Effector memory CD4-positive, alpha-beta T cell (primary cell): ENCODE measurements at regions not wholly inside any gene's neighbourhood (a gene's known extent, or its start where the extent isn't known, plus 50 kb on each side); places are given as distances from the start of the nearest gene placed in this dataset.

Experiments used
- DNase-seq, 3 donors: peaks; one replicate each; pipeline ENCODE4 v3.0.0-alpha.2; 2020
- H3K27ac ChIP-seq: 2 replicates; pipeline ENCODE4 v1.7.0; 2013; ENCODE audit warnings: mild to moderate bottlenecking, low read length, moderate library complexity; ENCODE audit not compliant: insufficient read depth, poor library complexity, severe bottlenecking
- H3K27me3 ChIP-seq: replicated peaks from 2 replicates; pipeline ENCODE4 v1.7.0; 2013; ENCODE audit warnings: mild to moderate bottlenecking, low read length; ENCODE audit not compliant: insufficient read depth, control insufficient read depth, poor library complexity, severe bottlenecking
- H3K36me3 ChIP-seq: 2 replicates; pipeline ENCODE4 v1.7.0; 2013; ENCODE audit warnings: mild to moderate bottlenecking, low read length, moderate library complexity; ENCODE audit not compliant: control insufficient read depth, insufficient read depth
- H3K4me1 ChIP-seq: 2 replicates; pipeline ENCODE4 v1.7.0; 2013; ENCODE audit warnings: low read length, mild to moderate bottlenecking; ENCODE audit not compliant: control insufficient read depth, insufficient read depth, poor library complexity, severe bottlenecking
- H3K4me3 ChIP-seq: 2 replicates; pipeline ENCODE4 v1.7.0; 2013; ENCODE audit warnings: low read length, low read depth, mild to moderate bottlenecking; ENCODE audit not compliant: insufficient read depth, poor library complexity, severe bottlenecking
- H3K9me3 ChIP-seq: 2 replicates; pipeline ENCODE4 v1.7.0; 2013; ENCODE audit warnings: mild to moderate bottlenecking, low read length, moderate library complexity; ENCODE audit not compliant: control insufficient read depth

DNA sequence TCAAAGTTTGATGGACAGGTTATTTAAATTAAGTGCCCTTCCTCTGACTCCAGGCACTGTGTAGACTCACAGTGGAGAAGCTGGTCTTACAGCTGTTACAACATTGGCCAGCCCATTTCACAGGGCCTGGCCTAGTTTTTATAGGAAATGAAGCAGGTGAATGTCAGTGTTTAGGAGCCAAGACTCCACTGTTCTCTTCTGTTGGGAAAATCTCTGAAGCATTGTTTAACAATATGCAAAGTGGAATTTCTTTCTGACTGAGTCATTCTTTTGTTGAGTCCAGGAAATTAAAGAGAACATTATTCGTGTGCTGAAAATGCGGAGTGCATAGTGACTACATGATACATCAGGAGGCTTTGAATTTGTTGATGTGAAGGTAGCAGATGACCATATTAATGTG is 64.7 kb downstream of the ARRDC4 start:
- no peak for DNase-seq
- H3K27ac ChIP-seq, result no peak overlapping the region

DNA sequence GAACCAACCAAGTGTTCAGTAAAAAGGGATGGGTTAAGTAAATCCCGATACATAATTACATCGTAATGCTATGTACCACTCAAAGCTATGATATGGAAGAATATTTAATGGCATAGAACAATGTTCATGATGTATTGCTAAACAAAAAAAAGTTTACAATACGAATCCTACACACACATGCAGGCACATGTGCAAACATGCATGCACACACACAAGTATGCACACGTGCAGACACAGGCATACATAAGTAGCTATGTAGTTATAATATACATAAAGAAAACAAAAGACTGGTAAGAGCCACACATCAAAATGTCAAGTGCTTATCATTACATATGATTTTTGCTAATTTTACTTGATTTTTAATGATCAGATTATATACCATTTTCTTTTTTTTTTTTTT is 74.2 kb downstream of the ARRDC4 start:
- no peaks in the 10 kb centered on the region for H3K27me3 ChIP-seq
- H3K9me3 ChIP-seq, result no peaks in the 10 kb centered on the region
- H3K27ac ChIP-seq, result no peak overlapping the region
- H3K4me1 ChIP-seq, result no peaks in the 10 kb centered on the region
- no peak for DNase-seq
- H3K36me3 ChIP-seq, result no peaks in the 10 kb centered on the region
- H3K4me3 ChIP-seq, result no peak overlapping the region

More for the DNA sequence above, 64.7 kb downstream of the ARRDC4 start:
- H3K27me3 ChIP-seq, result no peaks in the 10 kb centered on the region
- no peaks in the 10 kb centered on the region for H3K4me1 ChIP-seq
- H3K36me3 ChIP-seq, result no peaks in the 10 kb centered on the region
- H3K4me3 ChIP-seq, result no peak overlapping the region
- H3K9me3 ChIP-seq, result no peaks in the 10 kb centered on the region

DNA sequence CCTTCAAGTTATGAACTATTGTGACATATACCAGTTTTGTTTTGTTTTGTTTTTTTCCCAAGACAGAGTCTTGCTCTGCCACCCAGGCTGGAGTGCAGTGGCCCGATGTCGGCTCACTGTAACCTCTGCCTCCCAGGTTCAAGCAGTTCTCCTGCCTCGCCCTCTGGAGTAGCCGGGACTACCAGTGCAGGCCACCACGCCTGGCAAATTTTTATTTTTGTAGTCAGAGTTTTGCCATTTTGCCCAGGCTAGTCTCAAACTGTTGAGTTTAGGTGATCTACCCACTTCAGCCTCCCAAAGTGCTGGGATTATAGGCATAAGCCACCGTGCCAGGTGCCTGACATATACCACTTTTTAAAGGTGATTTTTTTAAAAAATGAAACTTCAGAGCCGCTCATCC is 74.6 kb downstream of the ARRDC4 start:
- no peak for DNase-seq
- Histone ChIP-seq H3K9me3 (no peaks in the 10 kb centered on the region), H3K27ac (no peak overlapping the region)

DNA sequence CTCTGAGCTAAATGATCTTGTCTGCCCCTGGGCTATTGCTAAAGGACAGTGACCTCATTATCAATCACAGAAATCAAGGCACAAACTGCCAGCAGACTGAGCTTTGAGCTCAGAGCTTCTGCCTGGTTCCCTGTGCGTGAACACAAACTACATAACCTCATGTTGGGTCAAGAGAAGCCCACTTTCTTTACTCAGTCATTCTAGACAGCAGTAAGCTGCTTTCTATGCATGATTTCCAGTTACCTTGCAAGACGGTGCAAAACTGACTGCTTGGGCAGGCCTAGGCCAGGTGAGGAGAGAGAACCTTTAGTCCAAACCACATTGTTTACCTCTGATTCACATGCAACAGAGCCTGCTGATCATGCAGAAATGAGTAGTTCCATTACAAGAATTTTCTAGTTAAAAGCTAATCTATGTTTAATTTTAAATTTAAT is 75.1 kb downstream of the ARRDC4 start:
- no peak overlapping the region for H3K27ac ChIP-seq
- no peaks in the 10 kb centered on the region for H3K4me1 ChIP-seq
- H3K9me3 ChIP-seq, result no peaks in the 10 kb centered on the region
- no peaks in the 10 kb centered on the region for H3K36me3 ChIP-seq
- H3K4me3 ChIP-seq, result no peak overlapping the region
- H3K27me3 ChIP-seq, result no peaks in the 10 kb centered on the region
- no peak for DNase-seq

More for the DNA sequence above, 74.6 kb downstream of the ARRDC4 start:
- Histone ChIP-seq H3K36me3 (no peaks in the 10 kb centered on the region), H3K27me3 (no peaks in the 10 kb centered on the region), H3K4me3 (no peak overlapping the region), H3K4me1 (no peaks in the 10 kb centered on the region)

DNA sequence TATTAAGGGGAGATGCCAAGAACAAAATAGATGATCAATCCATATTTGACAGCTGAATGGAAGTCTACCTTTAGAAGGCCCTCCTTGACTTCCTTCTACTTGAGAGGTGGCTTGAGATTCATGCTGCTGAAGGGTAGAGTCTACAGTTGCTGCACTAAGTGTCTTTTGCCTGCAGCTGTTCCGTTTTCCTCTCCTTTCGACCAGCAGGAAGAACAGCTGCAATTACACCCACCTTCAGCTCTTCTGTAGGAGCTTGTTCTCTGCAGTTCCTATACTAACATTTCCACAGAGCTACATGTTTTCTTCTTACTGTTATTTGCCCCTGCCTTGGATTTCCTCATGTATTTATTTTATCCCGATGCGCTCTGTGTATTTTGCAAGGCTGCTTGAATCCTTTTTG is 79.1 kb downstream of the ARRDC4 start:
- H3K4me3 ChIP-seq, result no peak overlapping the region
- no peak overlapping the region for H3K27ac ChIP-seq
- H3K27me3 ChIP-seq, result no peaks in the 10 kb centered on the region
- no peaks in the 10 kb centered on the region for H3K4me1 ChIP-seq
- no peak for DNase-seq
- H3K9me3 ChIP-seq, result no peaks in the 10 kb centered on the region
- no peaks in the 10 kb centered on the region for H3K36me3 ChIP-seq

DNA sequence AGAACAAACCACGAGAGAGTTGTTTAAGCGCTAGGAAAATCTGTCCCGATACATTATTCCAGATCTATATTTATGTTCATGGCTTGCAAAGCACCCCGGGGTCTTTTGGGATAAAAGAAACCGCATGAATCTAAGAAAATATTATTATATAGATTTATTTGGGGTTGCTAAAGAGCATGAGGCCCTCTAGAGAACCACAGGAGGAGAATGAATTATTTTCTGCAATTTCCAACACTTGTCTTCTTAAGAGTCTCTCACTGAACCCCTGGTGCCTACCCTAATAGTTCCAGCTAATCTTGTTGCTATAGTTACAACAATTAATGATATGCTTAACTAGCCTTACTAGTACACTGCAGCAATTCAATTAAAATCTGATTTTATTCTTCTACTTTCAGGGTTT is 79.6 kb downstream of the ARRDC4 start:
- Histone ChIP-seq H3K27ac (no peak overlapping the region), H3K36me3 (no peaks in the 10 kb centered on the region), H3K9me3 (no peaks in the 10 kb centered on the region), H3K4me3 (no peak overlapping the region), H3K27me3 (no peaks in the 10 kb centered on the region), H3K4me1 (no peaks in the 10 kb centered on the region)
- no peak for DNase-seq

DNA sequence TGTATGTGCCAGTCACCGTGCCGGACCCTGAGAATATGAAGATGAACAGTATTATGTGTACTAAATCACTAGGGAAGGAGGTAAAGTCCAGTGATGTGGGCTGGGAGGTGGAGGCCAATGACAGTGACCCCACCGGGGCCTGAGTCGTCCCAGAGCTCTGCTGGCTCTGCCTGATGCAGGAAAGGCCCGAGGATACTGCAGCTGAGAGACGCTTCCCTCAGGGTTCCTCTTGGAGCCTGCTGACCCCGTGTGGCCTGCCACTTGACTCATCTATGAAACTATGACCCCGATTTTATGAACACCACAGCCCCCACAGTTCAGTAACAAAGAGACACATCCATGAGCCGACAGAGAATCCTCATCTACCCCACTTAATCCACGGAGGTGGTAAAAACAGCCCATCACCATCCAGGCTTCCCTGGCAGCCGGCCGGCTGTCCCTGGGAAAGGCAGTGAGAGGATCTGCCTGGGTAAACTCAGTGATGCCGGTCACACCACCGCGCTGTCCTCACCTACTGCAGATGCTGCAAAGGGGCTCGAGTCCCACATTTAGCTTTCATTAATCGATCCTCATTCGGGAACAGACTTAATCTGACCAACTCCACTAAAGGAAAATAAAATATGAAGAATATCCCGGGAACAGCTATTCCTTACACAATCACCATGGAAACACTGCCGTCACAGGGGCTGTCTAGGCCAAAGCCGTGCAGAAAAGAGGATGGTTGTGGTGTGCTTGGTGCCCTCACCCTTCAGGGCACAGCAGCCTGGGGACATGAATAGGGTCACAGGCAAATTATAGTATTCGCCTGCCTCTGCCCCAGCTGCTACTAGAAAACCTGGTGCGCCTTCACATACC is 82.9 kb downstream of the ARRDC4 start:
- Histone ChIP-seq H3K4me3 (no peak overlapping the region), H3K9me3 (no peaks in the 10 kb centered on the region), H3K27ac (no peak overlapping the region), H3K4me1 (no peaks in the 10 kb centered on the region), H3K27me3 (no peaks in the 10 kb centered on the region), H3K36me3 (no peaks in the 10 kb centered on the region)
- DNase-seq, result no peak

DNA sequence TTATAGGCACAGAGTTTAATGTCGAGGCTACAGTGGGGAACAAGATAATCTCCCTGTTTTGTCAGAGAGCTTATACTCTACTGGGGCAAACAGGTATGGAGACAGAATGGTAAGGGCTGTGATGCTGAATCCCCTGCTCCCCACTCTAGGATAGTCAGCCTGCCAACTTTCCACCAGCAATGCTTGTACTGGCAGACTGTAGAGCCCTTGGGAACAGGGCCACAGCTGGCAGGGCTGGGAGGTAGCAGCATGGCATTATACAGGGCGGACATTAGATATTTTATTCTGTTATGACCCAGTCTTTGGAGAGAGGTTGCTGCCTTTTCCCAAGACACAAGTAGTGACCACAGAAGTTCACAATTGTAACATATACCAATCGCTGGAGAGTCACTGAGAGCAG is 91.2 kb downstream of the ARRDC4 start:
- no peak overlapping the region for H3K27ac ChIP-seq
- no peak for DNase-seq
- H3K9me3 ChIP-seq, result no peaks in the 10 kb centered on the region
- no peaks in the 10 kb centered on the region for H3K27me3 ChIP-seq
- H3K36me3 ChIP-seq, result no peaks in the 10 kb centered on the region
- H3K4me1 ChIP-seq, result no peaks in the 10 kb centered on the region
- no peak overlapping the region for H3K4me3 ChIP-seq

DNA sequence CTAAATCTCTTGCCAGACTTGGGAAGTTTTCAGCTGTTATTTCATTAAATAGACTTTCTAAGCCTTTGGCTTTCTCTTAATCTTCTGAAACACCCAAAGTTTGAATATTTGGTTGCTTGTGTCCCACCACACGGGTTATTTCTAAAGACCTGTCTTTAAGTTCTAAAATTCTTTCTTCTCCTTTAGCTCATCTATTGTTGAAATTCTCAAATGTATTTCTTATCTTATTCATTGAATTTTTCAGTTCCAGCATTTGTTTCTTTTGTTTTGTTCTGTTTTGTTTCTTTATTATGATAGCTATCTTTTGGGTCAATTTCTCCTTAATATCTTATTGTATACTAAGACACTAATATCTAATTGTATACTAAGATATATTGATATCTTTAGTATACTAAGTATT is 97.0 kb downstream of the ARRDC4 start:
- Histone ChIP-seq H3K4me1 (no peaks in the 10 kb centered on the region), H3K9me3 (no peaks in the 10 kb centered on the region), H3K36me3 (no peaks in the 10 kb centered on the region), H3K27me3 (no peaks in the 10 kb centered on the region), H3K4me3 (no peak overlapping the region), H3K27ac (no peak overlapping the region)
- DNase-seq, result no peak

DNA sequence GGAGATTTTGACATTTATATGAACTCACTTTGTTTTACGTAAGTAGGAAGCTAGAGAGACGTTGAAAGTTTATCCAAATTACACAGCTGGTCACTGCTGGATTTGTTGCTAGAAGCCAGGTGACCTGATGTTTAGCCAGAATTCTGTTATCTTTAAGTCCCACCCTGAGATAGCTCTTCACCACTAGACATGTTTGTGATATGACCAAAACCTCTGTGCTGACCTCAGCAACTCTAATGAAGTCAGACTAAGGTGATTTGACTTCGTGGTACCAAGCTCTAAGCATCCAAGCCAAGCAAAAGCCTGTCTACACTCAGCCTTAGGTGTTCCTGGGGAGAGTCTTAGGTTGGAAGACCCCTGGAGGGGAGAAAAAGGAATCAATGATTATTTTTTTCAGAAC is 102.4 kb downstream of the ARRDC4 start:
- Histone ChIP-seq H3K27me3 (no peaks in the 10 kb centered on the region), H3K4me3 (no peak overlapping the region), H3K9me3 (no peaks in the 10 kb centered on the region), H3K27ac (no peak overlapping the region), H3K4me1 (no peaks in the 10 kb centered on the region), H3K36me3 (no peaks in the 10 kb centered on the region)
- no peak for DNase-seq
